Endothelial cell of umbilical vein (primary cell): ENCODE measurements at regions not wholly inside any gene's neighbourhood (a gene's known extent, or its start where the extent isn't known, plus 50 kb on each side); places are given as distances from the start of the nearest gene placed in this dataset.

Experiments used
- EZH2 ChIP-seq: IDR thresholded peaks from 2 replicates; pipeline ENCODE4 v1.6.1; 2012; ENCODE audit warnings: borderline replicate concordance, low read depth, mild to moderate bottlenecking, moderate library complexity, low read length, inconsistent platforms; ENCODE audit not compliant: severe bottlenecking
- MAX ChIP-seq: IDR thresholded peaks from 2 replicates; pipeline ENCODE4 v1.6.1; 2011; ENCODE audit not compliant: insufficient read depth, insufficient read length
- POLR2A ChIP-seq: IDR thresholded peaks from 2 replicates; pipeline ENCODE4 v1.6.1; 2012; ENCODE audit warnings: low read depth, mild to moderate bottlenecking, control low read depth, low read length
- POLR2AphosphoS5 ChIP-seq: IDR thresholded peaks from 2 replicates; pipeline ENCODE4 v1.6.1; 2012; ENCODE audit warnings: low read depth, mild to moderate bottlenecking, control low read depth, low read length, moderate library complexity; ENCODE audit not compliant: insufficient read depth
- TF ChIP-seq, protein P1 (sequence below), 2 donors: IDR thresholded peaks; 1 replicate in 1 of 2; 2 replicates in 1 of 2; pipeline ENCODE4 v1.5.1; 2011; ENCODE audit warnings: low read length in 2 of 2, mild to moderate bottlenecking in 2 of 2, moderate library complexity in 2 of 2, control low read depth in 1 of 2, inconsistent platforms in 1 of 2, low read depth in 1 of 2; ENCODE audit not compliant: insufficient read depth in 1 of 2; ENCODE audit errors: extremely low read depth in 1 of 2

- TF ChIP-seq, protein P1, sequence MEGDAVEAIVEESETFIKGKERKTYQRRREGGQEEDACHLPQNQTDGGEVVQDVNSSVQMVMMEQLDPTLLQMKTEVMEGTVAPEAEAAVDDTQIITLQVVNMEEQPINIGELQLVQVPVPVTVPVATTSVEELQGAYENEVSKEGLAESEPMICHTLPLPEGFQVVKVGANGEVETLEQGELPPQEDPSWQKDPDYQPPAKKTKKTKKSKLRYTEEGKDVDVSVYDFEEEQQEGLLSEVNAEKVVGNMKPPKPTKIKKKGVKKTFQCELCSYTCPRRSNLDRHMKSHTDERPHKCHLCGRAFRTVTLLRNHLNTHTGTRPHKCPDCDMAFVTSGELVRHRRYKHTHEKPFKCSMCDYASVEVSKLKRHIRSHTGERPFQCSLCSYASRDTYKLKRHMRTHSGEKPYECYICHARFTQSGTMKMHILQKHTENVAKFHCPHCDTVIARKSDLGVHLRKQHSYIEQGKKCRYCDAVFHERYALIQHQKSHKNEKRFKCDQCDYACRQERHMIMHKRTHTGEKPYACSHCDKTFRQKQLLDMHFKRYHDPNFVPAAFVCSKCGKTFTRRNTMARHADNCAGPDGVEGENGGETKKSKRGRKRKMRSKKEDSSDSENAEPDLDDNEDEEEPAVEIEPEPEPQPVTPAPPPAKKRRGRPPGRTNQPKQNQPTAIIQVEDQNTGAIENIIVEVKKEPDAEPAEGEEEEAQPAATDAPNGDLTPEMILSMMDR (IDR thresholded peaks at IDR 0.05; ENCODE audit: extremely low read depth in 1 of 2, insufficient read depth in 1 of 2, low read depth in 1 of 2, low read length in 2 of 2), result no peak
- TF ChIP-seq MAX, result no peak
- TF ChIP-seq POLR2A, result no peak
- TF ChIP-seq POLR2AphosphoS5, result no peak
- TF ChIP-seq EZH2, result no peak
Measured at GRCh38 chr6:126890055-126890454, 228.4 kb upstream of the RSPO3 start.
